CD8-positive, alpha-beta memory T cell (primary cell): ENCODE measurements at regions not wholly inside any gene's neighbourhood (a gene's known extent, or its start where the extent isn't known, plus 50 kb on each side); places are given as distances from the start of the nearest gene placed in this dataset.

Experiments
- CTCF ChIA-PET: fragments of 350-600 bp; sonication (Branson Sonifier 250); formaldehyde crosslinking; loops from one replicate; lab custom pipeline; 2021; ENCODE audit warnings: antibody characterized with exemption; lab: Charles Lee
- POLR2A ChIA-PET: fragments of 350-600 bp; sonication (Branson Sonifier 250); formaldehyde crosslinking; loops from one replicate; lab custom pipeline; 2021; ENCODE audit warnings: antibody characterized with exemption; lab: Charles Lee
- DNase-seq, 5 donors: peaks; one replicate each; pipeline versions ENCODE4 v3.0.0 to v3.0.0-alpha.2; 2020 to 2022; ENCODE audit warnings: mixed read lengths in 1 of 5
- H3K27ac ChIP-seq: one replicate; pipeline ENCODE4 v1.7.0; 2013; ENCODE audit warnings: low read depth, mild to moderate bottlenecking, low read length, moderate library complexity
- H3K27me3 ChIP-seq: 2 replicates; pipeline ENCODE4 v1.7.0; 2013; ENCODE audit warnings: low read length, mild to moderate bottlenecking; ENCODE audit not compliant: insufficient read depth, poor library complexity, severe bottlenecking
- H3K36me3 ChIP-seq: 2 replicates; pipeline ENCODE4 v1.7.0; 2013; ENCODE audit warnings: mild to moderate bottlenecking, low read length, moderate library complexity; ENCODE audit not compliant: insufficient read depth
- H3K4me1 ChIP-seq: 2 replicates; pipeline ENCODE4 v1.7.0; 2013; ENCODE audit warnings: mild to moderate bottlenecking, low read length, moderate library complexity; ENCODE audit not compliant: insufficient read depth
- H3K4me3 ChIP-seq: 2 replicates; pipeline ENCODE4 v1.7.0; 2013; ENCODE audit warnings: mild to moderate bottlenecking, low read length
- H3K9me3 ChIP-seq: 2 replicates; pipeline ENCODE4 v1.7.0; 2013; ENCODE audit warnings: mild to moderate bottlenecking, low read length
- H3K27ac Mint-ChIP-seq, 8 donors: one replicate each; pipeline ENCODE4 v1.8.0; 2020 to 2021; ENCODE audit warnings: mixed read lengths in 8 of 8, mild to moderate bottlenecking in 6 of 8, inconsistent platforms in 3 of 8, moderate library complexity in 3 of 8
- H3K27me3 Mint-ChIP-seq, 2 donors: one replicate each; pipeline ENCODE4 v1.8.0; 2020 to 2021; ENCODE audit warnings: mixed read lengths in 2 of 2, mild to moderate bottlenecking in 1 of 2, moderate library complexity in 1 of 2
- H3K36me3 Mint-ChIP-seq, 3 donors: one replicate each; pipeline ENCODE4 v1.8.0; 2020 to 2021; ENCODE audit warnings: mixed read lengths in 3 of 3, inconsistent platforms in 1 of 3, mild to moderate bottlenecking in 1 of 3
- H3K4me1 Mint-ChIP-seq, 3 donors: one replicate each; pipeline ENCODE4 v1.8.0; 2020 to 2021; ENCODE audit warnings: mixed read lengths in 3 of 3, inconsistent platforms in 1 of 3, mild to moderate bottlenecking in 1 of 3
- H3K4me3 Mint-ChIP-seq, 7 donors: one replicate each; pipeline ENCODE4 v1.8.0; 2020 to 2021; ENCODE audit warnings: mixed read lengths in 7 of 7, mild to moderate bottlenecking in 6 of 7, moderate library complexity in 4 of 7, inconsistent platforms in 2 of 7
- H3K9me3 Mint-ChIP-seq, 5 donors: one replicate each; pipeline ENCODE4 v1.8.0; 2020 to 2022; ENCODE audit warnings: mixed read lengths in 5 of 5, mild to moderate bottlenecking in 3 of 5, moderate library complexity in 2 of 5, inconsistent platforms in 1 of 5

DNA sequence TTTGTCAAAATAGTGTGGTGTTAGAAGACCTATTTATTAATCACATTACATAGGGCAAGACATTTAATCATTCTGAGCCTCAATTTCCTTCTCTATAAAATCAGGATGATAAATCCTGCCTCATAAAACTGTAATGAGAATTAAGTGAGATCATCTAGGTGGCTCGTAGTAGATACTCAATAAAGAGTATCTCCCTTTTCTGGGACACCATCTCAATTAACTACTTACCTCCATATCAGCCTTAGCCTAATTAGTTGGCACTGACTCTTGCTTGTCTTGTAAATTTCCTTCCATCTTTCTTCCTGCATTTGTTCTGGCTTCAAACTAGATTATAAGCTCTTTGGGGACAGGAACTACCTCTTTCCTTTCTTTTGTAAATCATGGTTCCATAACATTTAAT is 102.6 kb upstream of the TNR start:
- no peak overlapping the region for H3K4me3 Mint-ChIP-seq
- CTCF ChIA-PET = no interaction called here
- DNase-seq = no peak
- no peaks in the 10 kb centered on the region for H3K36me3 ChIP-seq
- H3K27ac Mint-ChIP-seq = no peak overlapping the region
- no peaks in the 10 kb centered on the region for H3K27me3 ChIP-seq
- peaks cover 0 to 10% (median 3%) of the 10 kb centered on the region in 5 donors for H3K9me3 Mint-ChIP-seq
- H3K27me3 Mint-ChIP-seq = peaks cover 5 to 37% of the 10 kb centered on the region in 2 donors
- H3K4me1 Mint-ChIP-seq = no peaks in the 10 kb centered on the region
- H3K4me1 ChIP-seq = no peaks in the 10 kb centered on the region
- no peaks in the 10 kb centered on the region for H3K9me3 ChIP-seq
- peaks cover 0 to 4% (median 0%) of the 10 kb centered on the region in 3 donors for H3K36me3 Mint-ChIP-seq
- no peak overlapping the region for H3K4me3 ChIP-seq
- H3K27ac ChIP-seq = no peak overlapping the region
- POLR2A ChIA-PET = no interaction called here

DNA sequence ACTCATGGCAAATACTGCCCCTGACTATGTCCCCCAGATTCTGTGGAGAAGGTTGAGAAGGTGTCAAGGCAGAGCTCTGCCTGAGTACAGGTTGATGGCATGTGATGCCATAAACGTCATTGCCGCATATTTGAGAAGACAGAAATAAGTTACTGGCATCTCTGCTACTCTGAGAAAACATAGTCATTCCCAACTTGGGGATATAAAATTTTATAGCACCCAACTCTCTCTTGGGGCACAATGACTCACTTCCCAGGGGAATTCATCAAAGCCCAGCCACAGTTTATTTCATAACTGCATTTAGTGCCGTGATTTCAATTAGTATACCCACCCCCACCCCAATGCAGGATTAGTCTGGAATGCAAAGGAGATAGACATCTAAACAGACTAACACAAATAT is 101.9 kb upstream of the TNR start:
- Mint-ChIP-seq H3K36me3 (no peaks in the 10 kb centered on the region), H3K9me3 (peaks cover 0 to 12% (median 3%) of the 10 kb centered on the region in 5 donors), H3K27me3 (peaks cover 9 to 39% of the 10 kb centered on the region in 2 donors), H3K4me3 (no peak overlapping the region), H3K4me1 (no peaks in the 10 kb centered on the region), H3K27ac (peak overlapping the region in 1 of 8 donors; percentile 21)
- Histone ChIP-seq H3K27me3 (no peaks in the 10 kb centered on the region), H3K4me1 (no peaks in the 10 kb centered on the region), H3K36me3 (no peaks in the 10 kb centered on the region), H3K9me3 (no peaks in the 10 kb centered on the region), H3K4me3 (no peak overlapping the region), H3K27ac (no peak overlapping the region)
- ChIA-PET CTCF (no interaction called here), POLR2A (no interaction called here)
- DNase-seq = no peak

DNA sequence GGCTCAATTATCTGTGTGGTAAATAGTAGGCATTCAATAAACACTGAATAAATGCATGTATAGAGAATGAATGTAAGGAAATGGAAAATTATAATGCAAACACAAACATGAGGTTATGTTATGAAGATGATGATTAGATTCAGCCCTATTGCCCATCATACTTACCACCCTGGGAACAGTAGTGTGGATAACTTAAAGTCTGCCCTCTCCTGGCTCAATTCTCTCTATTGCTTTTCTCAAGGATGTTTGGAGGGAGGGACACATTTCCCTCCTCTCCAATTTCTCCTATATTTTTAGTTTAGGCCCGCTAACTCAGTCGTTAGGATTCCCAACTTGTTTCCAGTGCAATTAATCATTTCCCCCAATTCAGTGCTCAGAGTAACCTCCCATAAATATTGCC is 101.5 kb upstream of the TNR start:
- peaks cover 12 to 44% of the 10 kb centered on the region in 2 donors for H3K27me3 Mint-ChIP-seq
- Histone ChIP-seq H3K4me1 (no peaks in the 10 kb centered on the region), H3K9me3 (no peaks in the 10 kb centered on the region), H3K27ac (no peak overlapping the region), H3K27me3 (no peaks in the 10 kb centered on the region), H3K36me3 (no peaks in the 10 kb centered on the region), H3K4me3 (no peak overlapping the region)
- ChIA-PET CTCF (no interaction called here), POLR2A (no interaction called here)
- no peak for DNase-seq
- no peak overlapping the region for H3K27ac Mint-ChIP-seq
- no peaks in the 10 kb centered on the region for H3K4me1 Mint-ChIP-seq
- H3K36me3 Mint-ChIP-seq = no peaks in the 10 kb centered on the region
- H3K9me3 Mint-ChIP-seq = peaks cover 0 to 12% (median 3%) of the 10 kb centered on the region in 5 donors
- no peak overlapping the region for H3K4me3 Mint-ChIP-seq

DNA sequence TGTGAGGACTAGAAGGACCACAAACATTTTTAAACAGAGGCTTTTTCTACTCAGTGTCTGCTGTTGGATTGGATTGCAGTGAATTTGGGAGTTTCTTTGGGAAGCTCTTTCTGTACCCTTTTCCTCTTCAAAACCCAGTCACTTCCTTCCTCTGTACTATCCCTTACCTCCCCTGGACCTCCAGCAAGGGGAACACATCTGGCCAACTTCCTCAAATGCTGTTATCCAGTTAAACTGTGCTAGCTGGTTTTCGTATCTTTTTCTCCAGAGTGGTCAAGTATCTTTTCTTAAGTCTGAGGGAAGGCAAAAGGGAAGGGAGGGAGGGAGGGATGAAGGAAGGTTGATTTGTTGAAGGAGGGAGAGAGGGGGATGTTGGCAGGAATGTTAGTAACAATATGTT is 99.2 kb upstream of the TNR start:
- DNase-seq = no peak
- no peaks in the 10 kb centered on the region for H3K4me1 ChIP-seq
- H3K4me3 ChIP-seq = no peak overlapping the region
- H3K27me3 ChIP-seq = no peaks in the 10 kb centered on the region
- no peaks in the 10 kb centered on the region for H3K36me3 ChIP-seq
- ChIA-PET CTCF (no interaction called here), POLR2A (no interaction called here)
- Mint-ChIP-seq H3K36me3 (no peaks in the 10 kb centered on the region), H3K4me1 (no peaks in the 10 kb centered on the region), H3K4me3 (no peak overlapping the region), H3K27ac (no peak overlapping the region), H3K9me3 (peaks cover 0 to 12% (median 3%) of the 10 kb centered on the region in 5 donors), H3K27me3 (peaks cover 18 to 51% of the 10 kb centered on the region in 2 donors)
- H3K9me3 ChIP-seq = no peaks in the 10 kb centered on the region
- no peak overlapping the region for H3K27ac ChIP-seq

DNA sequence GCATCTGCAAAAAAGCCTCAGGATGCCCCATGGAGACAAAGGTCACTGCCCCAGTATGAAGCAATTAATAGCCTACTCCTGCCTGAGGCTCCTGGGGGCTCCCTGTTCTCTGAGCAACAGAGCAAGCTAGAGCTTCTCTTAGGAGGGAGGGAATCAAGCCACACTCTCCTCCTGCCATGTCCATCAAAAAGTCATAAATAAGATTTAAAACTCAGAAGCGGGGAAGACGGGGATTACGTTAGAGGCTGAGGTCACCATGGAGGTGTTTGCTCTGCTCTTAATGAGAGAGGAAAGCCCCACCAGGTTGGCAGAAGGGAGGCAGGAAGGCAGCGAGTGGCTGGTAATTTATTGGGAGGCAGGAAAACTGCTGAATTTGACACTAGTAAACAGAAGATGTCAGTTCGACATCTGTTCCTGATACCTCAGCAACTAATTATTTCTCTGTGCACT is 98.4 kb upstream of the TNR start:
- no peaks in the 10 kb centered on the region for H3K36me3 Mint-ChIP-seq
- Histone ChIP-seq H3K27ac (no peak overlapping the region), H3K4me1 (no peaks in the 10 kb centered on the region), H3K9me3 (no peaks in the 10 kb centered on the region), H3K36me3 (no peaks in the 10 kb centered on the region), H3K4me3 (no peak overlapping the region), H3K27me3 (no peaks in the 10 kb centered on the region)
- ChIA-PET CTCF (no interaction called here), POLR2A (no interaction called here)
- DNase-seq = no peak
- H3K9me3 Mint-ChIP-seq = peaks cover 0 to 12% (median 3%) of the 10 kb centered on the region in 5 donors
- no peak overlapping the region for H3K4me3 Mint-ChIP-seq
- H3K27me3 Mint-ChIP-seq = peaks cover 18 to 51% of the 10 kb centered on the region in 2 donors
- peak overlapping the region in 1 of 8 donors; percentile 93 for H3K27ac Mint-ChIP-seq
- H3K4me1 Mint-ChIP-seq = no peaks in the 10 kb centered on the region

DNA sequence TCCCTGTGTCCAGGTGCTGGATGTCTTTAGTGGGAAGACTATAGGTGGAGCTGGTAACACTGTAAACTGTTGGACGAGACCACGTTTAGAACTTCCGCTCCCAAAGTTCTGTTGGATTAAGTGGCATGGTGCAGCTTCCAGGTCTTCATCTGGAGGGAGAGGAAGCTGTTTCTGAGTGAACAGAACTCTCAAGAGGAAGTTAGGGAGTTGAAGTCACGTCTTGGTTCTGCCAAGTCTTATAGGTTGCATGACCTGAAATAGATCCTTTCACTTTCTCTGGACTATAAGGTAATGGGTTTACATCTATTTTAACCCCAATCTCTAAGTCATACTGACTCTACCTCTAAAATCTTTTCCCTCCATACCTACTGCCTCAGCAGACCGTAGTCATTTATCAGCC is 97.4 kb upstream of the TNR start:
- DNase-seq = no peak
- H3K27ac Mint-ChIP-seq = peak overlapping the region in 1 of 8 donors; percentile 9
- Histone ChIP-seq H3K4me3 (no peak overlapping the region), H3K4me1 (no peaks in the 10 kb centered on the region), H3K27ac (no peak overlapping the region), H3K27me3 (no peaks in the 10 kb centered on the region), H3K9me3 (no peaks in the 10 kb centered on the region), H3K36me3 (no peaks in the 10 kb centered on the region)
- H3K9me3 Mint-ChIP-seq = peaks cover 0 to 12% (median 3%) of the 10 kb centered on the region in 5 donors
- H3K4me1 Mint-ChIP-seq = no peaks in the 10 kb centered on the region
- no peaks in the 10 kb centered on the region for H3K36me3 Mint-ChIP-seq
- H3K4me3 Mint-ChIP-seq = no peak overlapping the region
- ChIA-PET POLR2A (no interaction called here), CTCF (no interaction called here)
- peaks cover 15 to 44% of the 10 kb centered on the region in 2 donors for H3K27me3 Mint-ChIP-seq

DNA sequence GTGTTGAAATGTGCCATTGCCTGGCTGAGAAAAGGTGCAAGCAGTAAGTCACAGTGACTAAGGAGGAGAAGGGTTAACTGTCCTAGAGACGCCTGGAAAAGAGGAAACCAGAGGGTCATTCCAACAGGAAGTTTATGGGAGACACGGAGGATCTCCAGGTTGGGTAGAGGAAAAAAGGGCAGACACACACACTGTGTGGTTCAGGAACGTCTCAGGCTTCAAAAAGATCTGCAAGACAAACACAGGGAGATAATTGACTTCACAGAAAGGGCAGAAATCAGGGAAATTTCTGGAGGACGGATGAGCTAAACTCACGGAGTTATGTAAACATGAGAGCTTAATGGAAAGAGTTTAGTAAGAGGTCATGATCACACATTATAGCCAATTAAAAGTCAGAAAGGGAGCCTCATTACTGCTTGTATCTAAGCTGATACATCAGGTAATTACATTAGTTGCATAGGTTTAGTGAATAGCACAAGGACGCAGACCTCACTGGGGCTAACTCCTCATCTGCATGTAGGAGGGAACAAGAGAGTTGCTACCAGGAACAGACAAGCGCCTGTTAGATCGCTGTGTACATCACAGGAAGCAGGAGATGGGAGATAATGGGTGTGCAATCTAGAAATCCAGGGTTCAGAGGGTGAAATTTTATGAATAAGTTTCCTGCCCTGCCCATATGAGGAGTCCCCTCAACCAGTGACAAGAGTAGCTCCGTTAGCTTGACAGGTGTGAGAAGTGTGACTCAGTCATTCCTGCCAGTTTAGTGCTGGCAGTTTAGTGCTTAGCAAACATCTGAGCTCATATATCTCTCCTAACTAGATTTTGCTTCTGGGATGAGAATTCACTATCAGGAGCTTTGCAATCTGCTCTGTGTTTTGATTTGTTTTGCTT is 96.6 kb upstream of the TNR start:
- peaks cover 0 to 12% (median 3%) of the 10 kb centered on the region in 5 donors for H3K9me3 Mint-ChIP-seq
- H3K4me3 Mint-ChIP-seq = no peak overlapping the region
- H3K27ac Mint-ChIP-seq = no peak overlapping the region
- H3K9me3 ChIP-seq = no peaks in the 10 kb centered on the region
- H3K27me3 ChIP-seq = no peaks in the 10 kb centered on the region
- no peak for DNase-seq
- CTCF ChIA-PET = no interaction called here
- no peaks in the 10 kb centered on the region for H3K36me3 Mint-ChIP-seq
- no peaks in the 10 kb centered on the region for H3K4me1 Mint-ChIP-seq
- H3K4me3 ChIP-seq = no peak overlapping the region
- H3K27me3 Mint-ChIP-seq = peaks cover 15 to 37% of the 10 kb centered on the region in 2 donors
- no peaks in the 10 kb centered on the region for H3K4me1 ChIP-seq
- no peaks in the 10 kb centered on the region for H3K36me3 ChIP-seq
- POLR2A ChIA-PET = no interaction called here
- no peak overlapping the region for H3K27ac ChIP-seq

DNA sequence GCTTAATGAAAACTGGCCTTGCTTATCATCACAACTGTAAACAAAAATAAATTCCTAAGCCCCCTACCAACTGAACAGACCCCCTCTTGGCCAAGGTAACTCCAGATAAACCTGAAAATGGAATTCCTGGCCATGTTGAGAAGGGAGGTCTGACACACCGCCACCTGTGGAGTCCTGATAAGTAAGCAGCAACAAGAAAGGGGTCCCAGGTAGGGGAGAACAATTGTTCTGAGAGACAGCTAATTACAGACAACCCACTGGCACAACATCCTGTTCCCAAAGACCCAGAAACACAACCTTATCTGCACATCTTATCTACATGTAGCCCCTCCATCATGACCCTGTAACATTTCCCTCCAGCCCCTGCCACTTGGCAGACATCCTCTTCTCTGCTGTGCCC is 91.2 kb upstream of the TNR start:
- Mint-ChIP-seq H3K27me3 (peaks cover 8 to 12% of the 10 kb centered on the region in 2 donors), H3K36me3 (no peaks in the 10 kb centered on the region), H3K4me1 (no peaks in the 10 kb centered on the region), H3K9me3 (peaks cover 0 to 8% (median 2%) of the 10 kb centered on the region in 5 donors), H3K4me3 (no peak overlapping the region), H3K27ac (no peak overlapping the region)
- Histone ChIP-seq H3K4me1 (no peaks in the 10 kb centered on the region), H3K27ac (no peak overlapping the region), H3K4me3 (no peak overlapping the region), H3K9me3 (no peaks in the 10 kb centered on the region), H3K36me3 (no peaks in the 10 kb centered on the region), H3K27me3 (no peaks in the 10 kb centered on the region)
- ChIA-PET POLR2A (no interaction called here), CTCF (no interaction called here)
- no peak for DNase-seq
